GM18520 (cell line): ENCODE measurements at regions not wholly inside any gene's neighbourhood (a gene's known extent, or its start where the extent isn't known, plus 50 kb on each side); places are given as distances from the start of the nearest gene placed in this dataset.

Source experiments
- ATAC-seq: cut with Tn5 transposase; IDR thresholded peaks from one replicate; pipeline ENCODE4 v1.9.1; 2021; ENCODE audit not compliant: unreplicated experiment

DNA sequence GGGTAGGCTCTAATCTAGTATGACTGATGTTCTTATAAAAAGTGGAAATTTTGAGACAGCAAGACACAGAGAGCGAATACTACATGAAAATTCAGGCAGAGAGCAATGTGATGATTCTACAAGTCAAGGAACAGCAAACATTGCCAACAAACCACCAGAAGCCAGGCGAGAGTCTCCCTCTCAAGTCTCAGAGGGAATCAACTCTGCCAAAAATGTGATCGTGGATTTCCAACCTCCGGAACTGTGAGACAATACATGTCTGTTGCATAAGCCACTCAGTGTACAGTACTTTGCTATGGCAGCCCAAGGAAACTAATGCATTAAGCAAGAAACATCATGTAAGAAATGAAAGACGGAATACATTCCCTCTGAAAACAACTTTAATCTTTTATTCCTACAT lies 52.1 kb upstream of the CCNG1 start:
- no peak for ATAC-seq

DNA sequence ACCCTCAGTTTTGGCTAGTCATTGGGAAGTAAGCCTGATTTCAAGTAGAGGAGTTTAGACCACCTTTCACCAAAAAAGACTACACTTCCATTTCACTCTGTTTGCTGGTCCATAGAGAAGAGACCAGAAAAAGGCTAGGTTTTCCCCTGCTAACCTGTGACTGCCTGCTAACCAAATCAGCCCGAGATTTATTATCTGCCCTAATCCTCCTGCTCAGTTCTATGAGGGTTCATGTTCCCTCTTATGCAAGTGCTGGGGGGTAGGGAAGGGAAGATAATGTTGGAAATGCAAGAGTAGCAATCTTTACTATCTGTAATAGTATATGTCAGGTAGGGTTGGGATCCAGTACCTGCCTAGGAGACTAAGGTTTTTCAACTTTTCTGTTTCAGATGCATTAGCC lies 51.6 kb upstream of the CCNG1 start:
- ATAC-seq = no peak

DNA sequence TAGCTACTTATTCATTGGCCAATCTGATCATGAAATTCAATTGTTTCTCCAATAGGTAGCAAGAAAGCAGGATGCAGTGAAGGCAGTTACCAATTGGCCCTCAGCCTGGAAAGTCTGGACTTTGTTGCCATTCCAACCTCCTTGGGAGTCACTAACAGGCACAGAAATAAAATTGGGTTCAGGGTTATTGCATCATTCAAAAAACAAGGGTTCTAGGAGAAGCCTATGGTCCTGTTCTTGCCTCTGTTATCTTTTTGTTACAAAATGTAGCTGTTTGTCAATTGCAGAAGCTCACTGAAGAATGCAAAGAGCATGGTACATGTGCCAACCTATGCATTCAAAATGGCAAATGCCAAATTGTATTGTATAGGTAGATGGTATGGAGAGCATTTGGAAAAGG lies 51.0 kb upstream of the CCNG1 start:
- ATAC-seq = no peak

DNA sequence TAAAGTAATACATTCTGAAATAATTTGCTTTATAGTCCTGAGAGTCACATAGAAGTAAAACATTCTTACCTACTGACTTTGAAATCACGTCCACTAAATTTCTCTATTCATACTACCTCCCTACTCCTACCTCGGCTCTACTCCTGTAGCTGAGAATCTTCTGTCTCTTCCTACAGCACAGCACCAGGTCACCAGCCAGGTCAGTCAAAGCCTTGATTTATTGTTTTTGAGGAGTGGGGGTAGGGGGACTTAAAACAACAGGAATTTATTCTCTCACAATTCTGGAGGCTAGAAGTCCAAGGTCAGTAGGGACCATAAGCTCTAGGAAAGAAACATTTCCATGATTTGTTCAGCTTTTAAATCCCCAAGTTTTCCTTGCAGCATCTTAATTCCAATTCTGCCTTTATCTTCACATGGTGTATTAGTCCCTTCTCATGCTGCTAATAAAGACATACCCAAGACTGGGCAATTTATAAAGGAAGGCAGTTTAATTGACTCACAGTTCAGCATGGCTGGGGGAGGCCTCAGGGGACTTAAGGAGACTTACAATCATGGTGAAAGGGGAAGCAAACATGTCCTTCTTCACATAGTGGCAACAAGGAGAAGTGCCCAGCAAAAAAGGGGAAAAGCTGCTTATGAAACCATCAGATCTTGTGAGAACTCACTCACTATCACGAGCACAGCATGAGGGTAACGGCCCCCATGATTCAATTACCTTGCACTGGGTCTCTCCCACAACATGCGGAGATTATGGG lies 49.6 kb upstream of the CCNG1 start:
- no peak for ATAC-seq
